CMK (cell line): ENCODE measurements at regions not wholly inside any gene's neighbourhood (a gene's known extent, or its start where the extent isn't known, plus 50 kb on each side); places are given as distances from the start of the nearest gene placed in this dataset.

Experiments used
- DNase-seq: peaks from one replicate; pipeline ENCODE4 v3.0.0-alpha.2; 2010; ENCODE audit warnings: low read depth

GRCh38 chr1:81068726-81069125 lies 732.0 kb upstream of the ADGRL2 start:
- DNase-seq, result no peak

GRCh38 chr1:81053826-81054225 lies 746.9 kb upstream of the ADGRL2 start:
- no peak for DNase-seq

GRCh38 chr1:81052162-81052561 lies 748.6 kb upstream of the ADGRL2 start:
- no peak for DNase-seq

GRCh38 chr1:81050390-81050789 lies 750.3 kb upstream of the ADGRL2 start:
- no peak for DNase-seq

- DNase-seq, result no peak
Observed at GRCh38 chr1:81044708-81045107, 756.0 kb upstream of the ADGRL2 start.

- DNase-seq, result no peak
Observed at GRCh38 chr1:81042225-81042624, 758.5 kb upstream of the ADGRL2 start.

- no peak for DNase-seq
Observed at GRCh38 chr1:81034291-81034690, 766.4 kb upstream of the ADGRL2 start.

GRCh38 chr1:81032973-81033425 lies 767.7 kb upstream of the ADGRL2 start:
- no peak for DNase-seq

- no peak for DNase-seq
Observed at GRCh38 chr1:81032374-81032773, 768.4 kb upstream of the ADGRL2 start.

GRCh38 chr1:81030441-81030840 lies 770.3 kb upstream of the ADGRL2 start:
- no peak for DNase-seq

GRCh38 chr1:81029266-81029665 lies 771.5 kb upstream of the ADGRL2 start:
- no peak for DNase-seq

GRCh38 chr1:81023187-81023724 lies 777.5 kb upstream of the ADGRL2 start:
- no peak for DNase-seq

GRCh38 chr1:81021134-81021533 lies 779.6 kb upstream of the ADGRL2 start:
- no peak for DNase-seq

- no peak for DNase-seq
Observed at GRCh38 chr1:81020506-81020905, 780.2 kb upstream of the ADGRL2 start.

GRCh38 chr1:81010126-81010525 lies 790.6 kb upstream of the ADGRL2 start:
- DNase-seq, result no peak

GRCh38 chr1:81008293-81008692 lies 792.4 kb upstream of the ADGRL2 start:
- DNase-seq, result no peak

GRCh38 chr1:81007024-81007423 lies 793.7 kb upstream of the ADGRL2 start:
- no peak for DNase-seq

- no peak for DNase-seq
Observed at GRCh38 chr1:81006502-81006901, 794.2 kb upstream of the ADGRL2 start.

GRCh38 chr1:81004011-81004410 lies 796.7 kb upstream of the ADGRL2 start:
- DNase-seq, result no peak

- no peak for DNase-seq
Observed at GRCh38 chr1:80994934-80995333, 805.8 kb upstream of the ADGRL2 start.

- DNase-seq, result no peak
Observed at GRCh38 chr1:80994038-80994437, 806.7 kb upstream of the ADGRL2 start.

- no peak for DNase-seq
Observed at GRCh38 chr1:80993154-80993980, 807.4 kb upstream of the ADGRL2 start.

GRCh38 chr1:80989455-80989854 lies 811.3 kb upstream of the ADGRL2 start:
- DNase-seq, result no peak

GRCh38 chr1:80988926-80989325 lies 811.8 kb upstream of the ADGRL2 start:
- no peak for DNase-seq
